Endodermal cell (in vitro differentiated cells): ENCODE measurements at regions not wholly inside any gene's neighbourhood (a gene's known extent, or its start where the extent isn't known, plus 50 kb on each side); places are given as distances from the start of the nearest gene placed in this dataset.
"Not testable (repeated sequence)": the region's sequence is repeated elsewhere in the genome, so short reads cannot be mapped to it uniquely, and the experiment has no call there.

Source experiments
- DNase-seq: peaks from one replicate; pipeline ENCODE4 v3.0.0-alpha.2; 2017
- H3K27ac ChIP-seq: 2 replicates; pipeline ENCODE4 v1.5.1; 2013; ENCODE audit warnings: mild to moderate bottlenecking, low read depth, low read length, moderate library complexity
- H3K27me3 ChIP-seq: 2 replicates; pipeline ENCODE4 v1.6.1; 2013; ENCODE audit warnings: mild to moderate bottlenecking, low read length, moderate library complexity; ENCODE audit not compliant: insufficient read depth, control insufficient read depth, poor library complexity, severe bottlenecking
- H3K36me3 ChIP-seq: 2 replicates; pipeline ENCODE4 v1.7.0; 2013; ENCODE audit warnings: mild to moderate bottlenecking, low read length, moderate library complexity; ENCODE audit not compliant: control insufficient read depth, insufficient read depth
- H3K4me1 ChIP-seq: one replicate; pipeline ENCODE4 v1.7.0; 2013; ENCODE audit warnings: low read length; ENCODE audit not compliant: control insufficient read depth, insufficient read depth
- H3K4me3 ChIP-seq: 2 replicates; pipeline ENCODE4 v1.5.1; 2013; ENCODE audit warnings: mild to moderate bottlenecking, low read length, moderate library complexity
- H3K9ac ChIP-seq: 2 replicates; pipeline ENCODE4 v1.6.1; 2013; ENCODE audit warnings: mild to moderate bottlenecking, low read length, moderate library complexity; ENCODE audit not compliant: poor library complexity, severe bottlenecking; ENCODE audit errors: extremely low read depth
- H3K9me3 ChIP-seq: 2 replicates; pipeline ENCODE4 v1.6.1; 2013; ENCODE audit warnings: mild to moderate bottlenecking, low read length, moderate library complexity; ENCODE audit not compliant: control insufficient read depth
- H3K27ac Mint-ChIP-seq: 2 replicates; pipeline ENCODE4 v1.8.0; 2020; ENCODE audit warnings: mixed read lengths
- H3K27me3 Mint-ChIP-seq: 2 replicates; pipeline ENCODE4 v1.8.0; 2021; ENCODE audit warnings: mild to moderate bottlenecking, mixed read lengths; ENCODE audit not compliant: insufficient read depth
- H3K36me3 Mint-ChIP-seq: 2 replicates; pipeline ENCODE4 v1.8.0; 2020; ENCODE audit warnings: low read depth, mixed read lengths
- H3K4me1 Mint-ChIP-seq: 2 replicates; pipeline ENCODE4 v1.8.0; 2020; ENCODE audit warnings: mixed read lengths
- H3K4me3 Mint-ChIP-seq: 2 replicates; pipeline ENCODE4 v1.8.0; 2020; ENCODE audit warnings: mild to moderate bottlenecking, moderate library complexity, mixed read lengths
- H3K9me3 Mint-ChIP-seq: 2 replicates; pipeline ENCODE4 v1.8.0; 2020; ENCODE audit warnings: mild to moderate bottlenecking, mixed read lengths
- WGBS, 2 experiments: methylation state at CpG; one replicate each; pipeline versions ENCODE4 v1.1.5 to v1.1.7; 2013; ENCODE audit warnings: missing lambda C conversion rate in 2 of 2, mixed read lengths in 1 of 2; ENCODE audit not compliant: insufficient coverage in 1 of 2, insufficient read length in 1 of 2; 5-methylcytosine and 5-hydroxymethylcytosine counted together
- TF ChIP-seq, protein P1 (sequence below): fragments of 200-600 bp; sonication (generic); conservative IDR thresholded peaks from 2 replicates; pipeline ENCODE4 v1.5.0; 2021; ENCODE audit warnings: antibody characterized with exemption, mild to moderate bottlenecking

DNA sequence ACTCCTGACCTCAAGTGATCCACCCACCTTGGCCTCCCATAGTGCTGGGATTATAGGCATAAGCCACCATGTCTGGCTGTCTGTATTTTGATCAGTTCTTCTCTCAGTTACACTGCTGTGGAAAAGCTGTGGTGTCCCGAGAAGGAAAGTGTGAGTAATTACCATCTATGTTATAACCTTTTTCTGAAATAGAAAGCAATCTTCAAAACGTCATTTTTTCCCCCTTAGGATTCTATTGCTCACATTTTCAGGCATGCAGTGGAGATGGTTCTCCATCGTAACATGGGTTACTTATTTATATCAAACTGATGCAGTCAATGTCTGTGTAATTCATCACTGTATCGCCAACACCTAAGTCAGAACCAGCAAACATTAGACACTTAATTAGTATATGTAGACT lies 103.5 kb upstream of the FAM3C start:
- no peaks in the 10 kb centered on the region for H3K27me3 Mint-ChIP-seq
- Histone ChIP-seq H3K9ac (no peak overlapping the region), H3K4me3 (no peak overlapping the region)

DNA sequence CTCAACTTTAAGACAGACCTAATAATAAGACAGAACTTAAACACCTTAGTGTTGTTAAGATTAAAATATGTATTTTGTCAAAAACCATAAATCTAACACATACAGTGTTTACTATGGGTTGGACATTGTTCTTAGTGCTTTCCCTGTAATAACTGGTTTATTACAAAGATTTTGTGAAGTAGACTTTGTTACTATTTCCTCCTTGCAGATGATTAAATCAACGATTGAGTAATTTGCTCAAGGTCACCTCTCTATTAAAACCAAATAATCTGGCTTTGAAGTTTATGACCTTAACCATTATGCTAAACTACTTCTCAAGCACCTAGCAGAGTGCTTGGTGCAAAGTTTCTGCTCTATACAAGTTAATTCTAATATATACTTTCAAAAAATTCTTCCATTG lies 102.7 kb upstream of the FAM3C start:
- Mint-ChIP-seq H3K27me3 (no peaks in the 10 kb centered on the region), H3K27ac (no peak overlapping the region), H3K9me3 (peaks cover 22% of the 10 kb centered on the region), H3K4me3 (no peak overlapping the region), H3K36me3 (peaks cover 3% of the 10 kb centered on the region), H3K4me1 (no peaks in the 10 kb centered on the region)
- Histone ChIP-seq H3K4me1 (no peaks in the 10 kb centered on the region), H3K27me3 (no peaks in the 10 kb centered on the region), H3K4me3 (no peak overlapping the region), H3K9ac (no peak overlapping the region), H3K36me3 (no peaks in the 10 kb centered on the region), H3K9me3 (peaks cover 23% of the 10 kb centered on the region), H3K27ac (no peak overlapping the region)
- TF ChIP-seq, protein P1, sequence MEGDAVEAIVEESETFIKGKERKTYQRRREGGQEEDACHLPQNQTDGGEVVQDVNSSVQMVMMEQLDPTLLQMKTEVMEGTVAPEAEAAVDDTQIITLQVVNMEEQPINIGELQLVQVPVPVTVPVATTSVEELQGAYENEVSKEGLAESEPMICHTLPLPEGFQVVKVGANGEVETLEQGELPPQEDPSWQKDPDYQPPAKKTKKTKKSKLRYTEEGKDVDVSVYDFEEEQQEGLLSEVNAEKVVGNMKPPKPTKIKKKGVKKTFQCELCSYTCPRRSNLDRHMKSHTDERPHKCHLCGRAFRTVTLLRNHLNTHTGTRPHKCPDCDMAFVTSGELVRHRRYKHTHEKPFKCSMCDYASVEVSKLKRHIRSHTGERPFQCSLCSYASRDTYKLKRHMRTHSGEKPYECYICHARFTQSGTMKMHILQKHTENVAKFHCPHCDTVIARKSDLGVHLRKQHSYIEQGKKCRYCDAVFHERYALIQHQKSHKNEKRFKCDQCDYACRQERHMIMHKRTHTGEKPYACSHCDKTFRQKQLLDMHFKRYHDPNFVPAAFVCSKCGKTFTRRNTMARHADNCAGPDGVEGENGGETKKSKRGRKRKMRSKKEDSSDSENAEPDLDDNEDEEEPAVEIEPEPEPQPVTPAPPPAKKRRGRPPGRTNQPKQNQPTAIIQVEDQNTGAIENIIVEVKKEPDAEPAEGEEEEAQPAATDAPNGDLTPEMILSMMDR: no peak
- no peak for DNase-seq
- 80 to 94% methylated on average over 1 of the region's 1 CpG for WGBS, 2 experiments

More for the DNA sequence above, 103.5 kb upstream of the FAM3C start:
- Mint-ChIP-seq H3K9me3 (peaks cover 30% of the 10 kb centered on the region), H3K4me3 (no peak overlapping the region), H3K27ac (no peak overlapping the region), H3K4me1 (no peaks in the 10 kb centered on the region), H3K36me3 (peaks cover 3% of the 10 kb centered on the region)
- DNase-seq: no peak
- Histone ChIP-seq H3K4me1 (no peaks in the 10 kb centered on the region), H3K9me3 (peaks cover 31% of the 10 kb centered on the region), H3K27ac (no peak overlapping the region), H3K27me3 (no peaks in the 10 kb centered on the region), H3K36me3 (no peaks in the 10 kb centered on the region)
- TF ChIP-seq, protein P1: no peak
- 95 to 97% methylated on average over 3 to 4 of the region's 4 CpGs for WGBS, 2 experiments

DNA sequence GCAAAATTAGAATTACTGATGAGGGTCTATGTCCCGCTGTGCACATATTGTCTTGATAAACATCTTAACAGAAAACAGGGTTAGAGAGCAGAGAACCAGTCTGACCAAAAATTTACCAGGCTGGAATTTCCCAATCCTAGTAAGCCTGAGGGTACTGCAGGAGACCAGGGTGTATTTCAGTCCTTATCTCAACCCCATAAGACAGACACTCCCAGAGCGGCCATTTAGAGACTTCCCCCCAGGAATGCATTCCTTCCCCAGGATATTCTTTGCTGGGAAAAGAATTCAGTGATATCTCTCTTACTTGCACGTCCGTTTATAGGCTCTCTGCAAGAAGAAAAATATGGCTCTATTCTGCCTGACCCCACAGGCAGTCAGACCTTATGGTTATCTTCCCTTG lies 101.4 kb upstream of the FAM3C start:
- not testable (repeated sequence) for H3K36me3 ChIP-seq, H3K36me3 Mint-ChIP-seq, H3K4me1 Mint-ChIP-seq, H3K27me3 ChIP-seq, H3K27ac ChIP-seq, H3K4me1 ChIP-seq, H3K27me3 Mint-ChIP-seq, H3K9ac ChIP-seq, H3K27ac Mint-ChIP-seq, DNase-seq, H3K4me3 Mint-ChIP-seq, H3K4me3 ChIP-seq
- H3K9me3 Mint-ChIP-seq: peaks cover 18% of the 10 kb centered on the region
- H3K9me3 ChIP-seq: peaks cover 22% of the 10 kb centered on the region
- WGBS, 2 experiments: 89 to 92% methylated on average over 3 to 4 of the region's 4 CpGs

DNA sequence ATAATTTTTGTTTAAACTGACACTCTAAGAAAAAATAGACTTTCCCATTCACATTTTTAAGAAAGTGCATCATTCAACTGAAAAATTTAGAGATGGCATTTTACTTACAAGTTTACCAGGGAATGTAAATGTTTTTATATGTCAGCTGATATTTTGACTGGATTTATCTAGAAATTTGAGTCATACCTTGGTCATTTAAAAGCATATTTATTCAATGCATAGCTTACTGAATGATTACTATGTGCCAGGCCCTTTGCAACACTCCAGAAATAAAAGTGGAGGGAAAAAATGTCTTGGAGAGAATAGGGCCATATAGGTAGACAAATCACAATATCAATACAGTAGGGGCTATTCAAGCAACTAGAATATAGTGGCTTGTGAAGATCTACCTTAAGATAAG lies 98.4 kb upstream of the FAM3C start:
- no peak overlapping the region for H3K4me3 Mint-ChIP-seq
- peaks cover 18% of the 10 kb centered on the region for H3K9me3 Mint-ChIP-seq
- no peak for DNase-seq
- no peaks in the 10 kb centered on the region for H3K27me3 Mint-ChIP-seq
- H3K27ac Mint-ChIP-seq: no peak overlapping the region
- peaks cover 3% of the 10 kb centered on the region for H3K36me3 Mint-ChIP-seq
- H3K36me3 ChIP-seq: no peaks in the 10 kb centered on the region
- H3K4me1 ChIP-seq: no peaks in the 10 kb centered on the region
- H3K9ac ChIP-seq: no peak overlapping the region
- TF ChIP-seq, protein P1: no peak
- H3K27ac ChIP-seq: no peak overlapping the region
- peaks cover 22% of the 10 kb centered on the region for H3K9me3 ChIP-seq
- H3K4me1 Mint-ChIP-seq: no peaks in the 10 kb centered on the region
- no peaks in the 10 kb centered on the region for H3K27me3 ChIP-seq
- no peak overlapping the region for H3K4me3 ChIP-seq
